WTC11 (cell line): ENCODE measurements at regions not wholly inside any gene's neighbourhood (a gene's known extent, or its start where the extent isn't known, plus 50 kb on each side); places are given as distances from the start of the nearest gene placed in this dataset.

Experiments used
- ATAC-seq: fragments of 200-7000 bp; cut with Tn5 transposase; 2 replicates; pipeline ENCODE4 v1.10.0; 2021; ENCODE audit warnings: mild to moderate bottlenecking, moderate library complexity
- CTCF ChIA-PET: fragments of 300-600 bp; sonication (Branson Sonifier 250); formaldehyde crosslinking; loops from one replicate; lab custom pipeline; 2021; ENCODE audit warnings: antibody characterized with exemption; lab: Charles Lee
- POLR2A ChIA-PET: fragments of 350-600 bp; sonication (Branson Sonifier 250); formaldehyde crosslinking; loops from one replicate; lab custom pipeline; 2021; ENCODE audit warnings: antibody characterized with exemption; lab: Charles Lee
- DNase-seq: peaks from one replicate; pipeline ENCODE4 v3.0.0; 2021; ENCODE audit warnings: low spot score
- H3K27ac Mint-ChIP-seq: 2 replicates; pipeline ENCODE4 v1.8.0; 2021; ENCODE audit warnings: mixed read lengths
- H3K27me3 Mint-ChIP-seq: 2 replicates; pipeline ENCODE4 v1.8.0; 2021; ENCODE audit warnings: low read depth, mild to moderate bottlenecking, moderate library complexity, mixed read lengths
- H3K36me3 Mint-ChIP-seq: 2 replicates; pipeline ENCODE4 v1.8.0; 2021; ENCODE audit warnings: mixed read lengths
- H3K4me1 Mint-ChIP-seq: 2 replicates; pipeline ENCODE4 v1.8.0; 2022; ENCODE audit warnings: mixed read lengths
- H3K4me3 Mint-ChIP-seq: 2 replicates; pipeline ENCODE4 v1.8.0; 2021; ENCODE audit warnings: mild to moderate bottlenecking, moderate library complexity, mixed read lengths
- H3K9me3 Mint-ChIP-seq: 2 replicates; pipeline ENCODE4 v1.8.0; 2021; ENCODE audit warnings: mixed read lengths
- AR ChIP-seq: fragments of 250-450 bp; sonication (Bioruptor Pico); IDR thresholded peaks from 2 replicates; pipeline ENCODE4 v1.9.0; 2021; ENCODE audit warnings: mild to moderate bottlenecking
- CBFB ChIP-seq: sonication (generic); formaldehyde crosslinking; IDR thresholded peaks from 2 replicates; pipeline ENCODE4 v1.8.1; 2022; ENCODE audit warnings: mild to moderate bottlenecking, low read depth, missing genetic modification reagents
- E2F1 ChIP-seq: sonication (generic); formaldehyde crosslinking; IDR thresholded peaks from 2 replicates; pipeline ENCODE4 v1.8.0; 2022; ENCODE audit warnings: mild to moderate bottlenecking, missing genetic modification reagents
- ELF4 ChIP-seq: sonication (generic); formaldehyde crosslinking; IDR thresholded peaks from 2 replicates; pipeline ENCODE4 v1.8.1; 2022; ENCODE audit warnings: low read depth, mild to moderate bottlenecking, moderate library complexity, missing genetic modification reagents
- GABPB1 ChIP-seq: sonication (generic); formaldehyde crosslinking; IDR thresholded peaks from 2 replicates; pipeline ENCODE4 v1.8.1; 2023; ENCODE audit warnings: mild to moderate bottlenecking, missing genetic modification reagents
- HMGA2 ChIP-seq: fragments of 250-450 bp; sonication (Bioruptor Pico); IDR thresholded peaks from 2 replicates; pipeline ENCODE4 v1.4.0; 2021; ENCODE audit warnings: mild to moderate bottlenecking, moderate library complexity
- JUN ChIP-seq: sonication (generic); formaldehyde crosslinking; IDR thresholded peaks from 2 replicates; pipeline ENCODE4 v1.8.0; 2023; ENCODE audit warnings: mild to moderate bottlenecking, missing genetic modification reagents
- NFE2L1 ChIP-seq: sonication (generic); formaldehyde crosslinking; IDR thresholded peaks from 2 replicates; pipeline ENCODE4 v1.8.1; 2023; ENCODE audit warnings: missing genetic modification reagents
- NFYB ChIP-seq: sonication (generic); formaldehyde crosslinking; conservative IDR thresholded peaks from 2 replicates; pipeline ENCODE4 v1.8.0; 2022; ENCODE audit warnings: low read depth, missing genetic modification reagents
- PRRX2 ChIP-seq: fragments of 250-450 bp; sonication (Bioruptor Pico); IDR thresholded peaks from 2 replicates; pipeline ENCODE4 v1.8.0; 2021; ENCODE audit warnings: mild to moderate bottlenecking
- SP1 ChIP-seq: sonication (generic); formaldehyde crosslinking; conservative IDR thresholded peaks from 2 replicates; pipeline ENCODE4 v1.8.1; 2022; ENCODE audit warnings: missing genetic modification reagents
- TEAD1 ChIP-seq: sonication (generic); formaldehyde crosslinking; IDR thresholded peaks from 2 replicates; pipeline ENCODE4 v1.8.0; 2022; ENCODE audit warnings: mild to moderate bottlenecking, missing genetic modification reagents
- ZNF121 ChIP-seq: sonication (generic); formaldehyde crosslinking; IDR thresholded peaks from 2 replicates; pipeline ENCODE4 v1.8.0; 2023; ENCODE audit warnings: missing genetic modification reagents
- ZNF263 ChIP-seq: sonication (generic); formaldehyde crosslinking; IDR thresholded peaks from 2 replicates; pipeline ENCODE4 v1.8.1; 2022; ENCODE audit warnings: low read depth, mild to moderate bottlenecking, moderate library complexity, missing genetic modification reagents
- TF ChIP-seq, protein P1 (sequence below): sonication (generic); formaldehyde crosslinking; IDR thresholded peaks from 2 replicates; pipeline ENCODE4 v1.8.0; 2022; ENCODE audit warnings: mild to moderate bottlenecking, missing genetic modification reagents
- TF ChIP-seq, protein P2 (sequence below): fragments of 250-450 bp; sonication (Bioruptor Pico); IDR thresholded peaks from 2 replicates; pipeline ENCODE4 v1.9.0; 2021; ENCODE audit warnings: mild to moderate bottlenecking
- TF ChIP-seq, protein P3 (sequence below): sonication (generic); formaldehyde crosslinking; IDR thresholded peaks from 2 replicates; pipeline ENCODE4 v1.8.1; 2023; ENCODE audit warnings: mild to moderate bottlenecking, missing genetic modification reagents, moderate library complexity
- TF ChIP-seq, protein P4 (sequence below): sonication (generic); formaldehyde crosslinking; IDR thresholded peaks from 2 replicates; pipeline ENCODE4 v1.8.0; 2022; ENCODE audit warnings: missing genetic modification reagents
- TF ChIP-seq, protein P5 (sequence below): sonication (generic); formaldehyde crosslinking; IDR thresholded peaks from 2 replicates; pipeline ENCODE4 v1.8.0; 2023; ENCODE audit warnings: missing genetic modification reagents, mild to moderate bottlenecking, borderline replicate concordance

GRCh38 chr12:98253207-98254037, 262.0 kb upstream of the TMPO start:
- no peaks in the 10 kb centered on the region for H3K36me3 Mint-ChIP-seq
- H3K27me3 Mint-ChIP-seq: no peaks in the 10 kb centered on the region
- POLR2A ChIA-PET: no interaction called here
- no peaks in the 10 kb centered on the region for H3K9me3 Mint-ChIP-seq
- H3K4me1 Mint-ChIP-seq: peaks cover 31% of the 10 kb centered on the region
- CTCF ChIA-PET: interaction anchor here (1.2 kb wide), 1 partner anchor 26 kb away, joined by 4 read pairs; no protein-coding TSS in a partner anchor
- H3K4me3 Mint-ChIP-seq: no peak overlapping the region
- TF ChIP-seq, protein P1, sequence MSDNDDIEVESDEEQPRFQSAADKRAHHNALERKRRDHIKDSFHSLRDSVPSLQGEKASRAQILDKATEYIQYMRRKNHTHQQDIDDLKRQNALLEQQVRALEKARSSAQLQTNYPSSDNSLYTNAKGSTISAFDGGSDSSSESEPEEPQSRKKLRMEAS: no peak
- TF ChIP-seq NFE2L1 (CRISPR knock-in tag): no peak
- no peak for TF ChIP-seq ZNF263
- H3K27ac Mint-ChIP-seq: peak overlapping the region; percentile 66
- ATAC-seq: peak; percentile 55
- DNase-seq: no peak

GRCh38 chr12:98256830-98257229, 258.6 kb upstream of the TMPO start:
- H3K27me3 Mint-ChIP-seq: no peaks in the 10 kb centered on the region; the same call in 1 of the 2 replicates
- H3K27ac Mint-ChIP-seq: no peak overlapping the region
- POLR2A ChIA-PET: no interaction called here
- TF ChIP-seq HMGA2 (CRISPR knock-in tag) (no peak), ZNF121 (CRISPR knock-in tag) (no peak), E2F1 (CRISPR knock-in tag) (no peak), AR (CRISPR knock-in tag) (no peak), CBFB (no peak), GABPB1 (CRISPR knock-in tag) (no peak)
- CTCF ChIA-PET: no interaction called here
- no peak overlapping the region for H3K4me3 Mint-ChIP-seq
- DNase-seq (no peak), ATAC-seq (no peak)
- H3K4me1 Mint-ChIP-seq: peaks cover 31% of the 10 kb centered on the region
- no peaks in the 10 kb centered on the region for H3K9me3 Mint-ChIP-seq
- no peaks in the 10 kb centered on the region for H3K36me3 Mint-ChIP-seq

- Mint-ChIP-seq H3K27me3 (no peaks in the 10 kb centered on the region; the same call in 1 of the 2 replicates), H3K36me3 (no peaks in the 10 kb centered on the region), H3K9me3 (no peaks in the 10 kb centered on the region), H3K4me3 (no peak overlapping the region), H3K4me1 (peaks cover 24% of the 10 kb centered on the region), H3K27ac (no peak overlapping the region)
- CTCF ChIA-PET: no interaction called here
- ATAC-seq (no peak), DNase-seq (no peak)
- POLR2A ChIA-PET: no interaction called here
- TF ChIP-seq SP1 (no peak), ELF4 (CRISPR knock-in tag) (no peak), NFE2L1 (CRISPR knock-in tag) (no peak), PRRX2 (CRISPR knock-in tag) (no peak), JUN (CRISPR knock-in tag) (no peak), TEAD1 (CRISPR knock-in tag) (no peak), NFYB (CRISPR knock-in tag) (no peak)
- TF ChIP-seq, protein P2, sequence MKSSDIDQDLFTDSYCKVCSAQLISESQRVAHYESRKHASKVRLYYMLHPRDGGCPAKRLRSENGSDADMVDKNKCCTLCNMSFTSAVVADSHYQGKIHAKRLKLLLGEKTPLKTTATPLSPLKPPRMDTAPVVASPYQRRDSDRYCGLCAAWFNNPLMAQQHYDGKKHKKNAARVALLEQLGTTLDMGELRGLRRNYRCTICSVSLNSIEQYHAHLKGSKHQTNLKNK (CRISPR knock-in tag): no peak
- TF ChIP-seq, protein P3, sequence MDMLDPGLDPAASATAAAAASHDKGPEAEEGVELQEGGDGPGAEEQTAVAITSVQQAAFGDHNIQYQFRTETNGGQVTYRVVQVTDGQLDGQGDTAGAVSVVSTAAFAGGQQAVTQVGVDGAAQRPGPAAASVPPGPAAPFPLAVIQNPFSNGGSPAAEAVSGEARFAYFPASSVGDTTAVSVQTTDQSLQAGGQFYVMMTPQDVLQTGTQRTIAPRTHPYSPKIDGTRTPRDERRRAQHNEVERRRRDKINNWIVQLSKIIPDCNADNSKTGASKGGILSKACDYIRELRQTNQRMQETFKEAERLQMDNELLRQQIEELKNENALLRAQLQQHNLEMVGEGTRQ (CRISPR knock-in tag): no peak
- TF ChIP-seq, protein P4, sequence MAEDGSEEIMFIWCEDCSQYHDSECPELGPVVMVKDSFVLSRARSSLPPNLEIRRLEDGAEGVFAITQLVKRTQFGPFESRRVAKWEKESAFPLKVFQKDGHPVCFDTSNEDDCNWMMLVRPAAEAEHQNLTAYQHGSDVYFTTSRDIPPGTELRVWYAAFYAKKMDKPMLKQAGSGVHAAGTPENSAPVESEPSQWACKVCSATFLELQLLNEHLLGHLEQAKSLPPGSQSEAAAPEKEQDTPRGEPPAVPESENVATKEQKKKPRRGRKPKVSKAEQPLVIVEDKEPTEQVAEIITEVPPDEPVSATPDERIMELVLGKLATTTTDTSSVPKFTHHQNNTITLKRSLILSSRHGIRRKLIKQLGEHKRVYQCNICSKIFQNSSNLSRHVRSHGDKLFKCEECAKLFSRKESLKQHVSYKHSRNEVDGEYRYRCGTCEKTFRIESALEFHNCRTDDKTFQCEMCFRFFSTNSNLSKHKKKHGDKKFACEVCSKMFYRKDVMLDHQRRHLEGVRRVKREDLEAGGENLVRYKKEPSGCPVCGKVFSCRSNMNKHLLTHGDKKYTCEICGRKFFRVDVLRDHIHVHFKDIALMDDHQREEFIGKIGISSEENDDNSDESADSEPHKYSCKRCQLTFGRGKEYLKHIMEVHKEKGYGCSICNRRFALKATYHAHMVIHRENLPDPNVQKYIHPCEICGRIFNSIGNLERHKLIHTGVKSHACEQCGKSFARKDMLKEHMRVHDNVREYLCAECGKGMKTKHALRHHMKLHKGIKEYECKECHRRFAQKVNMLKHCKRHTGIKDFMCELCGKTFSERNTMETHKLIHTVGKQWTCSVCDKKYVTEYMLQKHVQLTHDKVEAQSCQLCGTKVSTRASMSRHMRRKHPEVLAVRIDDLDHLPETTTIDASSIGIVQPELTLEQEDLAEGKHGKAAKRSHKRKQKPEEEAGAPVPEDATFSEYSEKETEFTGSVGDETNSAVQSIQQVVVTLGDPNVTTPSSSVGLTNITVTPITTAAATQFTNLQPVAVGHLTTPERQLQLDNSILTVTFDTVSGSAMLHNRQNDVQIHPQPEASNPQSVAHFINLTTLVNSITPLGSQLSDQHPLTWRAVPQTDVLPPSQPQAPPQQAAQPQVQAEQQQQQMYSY (CRISPR knock-in tag): no peak
- TF ChIP-seq, protein P5, sequence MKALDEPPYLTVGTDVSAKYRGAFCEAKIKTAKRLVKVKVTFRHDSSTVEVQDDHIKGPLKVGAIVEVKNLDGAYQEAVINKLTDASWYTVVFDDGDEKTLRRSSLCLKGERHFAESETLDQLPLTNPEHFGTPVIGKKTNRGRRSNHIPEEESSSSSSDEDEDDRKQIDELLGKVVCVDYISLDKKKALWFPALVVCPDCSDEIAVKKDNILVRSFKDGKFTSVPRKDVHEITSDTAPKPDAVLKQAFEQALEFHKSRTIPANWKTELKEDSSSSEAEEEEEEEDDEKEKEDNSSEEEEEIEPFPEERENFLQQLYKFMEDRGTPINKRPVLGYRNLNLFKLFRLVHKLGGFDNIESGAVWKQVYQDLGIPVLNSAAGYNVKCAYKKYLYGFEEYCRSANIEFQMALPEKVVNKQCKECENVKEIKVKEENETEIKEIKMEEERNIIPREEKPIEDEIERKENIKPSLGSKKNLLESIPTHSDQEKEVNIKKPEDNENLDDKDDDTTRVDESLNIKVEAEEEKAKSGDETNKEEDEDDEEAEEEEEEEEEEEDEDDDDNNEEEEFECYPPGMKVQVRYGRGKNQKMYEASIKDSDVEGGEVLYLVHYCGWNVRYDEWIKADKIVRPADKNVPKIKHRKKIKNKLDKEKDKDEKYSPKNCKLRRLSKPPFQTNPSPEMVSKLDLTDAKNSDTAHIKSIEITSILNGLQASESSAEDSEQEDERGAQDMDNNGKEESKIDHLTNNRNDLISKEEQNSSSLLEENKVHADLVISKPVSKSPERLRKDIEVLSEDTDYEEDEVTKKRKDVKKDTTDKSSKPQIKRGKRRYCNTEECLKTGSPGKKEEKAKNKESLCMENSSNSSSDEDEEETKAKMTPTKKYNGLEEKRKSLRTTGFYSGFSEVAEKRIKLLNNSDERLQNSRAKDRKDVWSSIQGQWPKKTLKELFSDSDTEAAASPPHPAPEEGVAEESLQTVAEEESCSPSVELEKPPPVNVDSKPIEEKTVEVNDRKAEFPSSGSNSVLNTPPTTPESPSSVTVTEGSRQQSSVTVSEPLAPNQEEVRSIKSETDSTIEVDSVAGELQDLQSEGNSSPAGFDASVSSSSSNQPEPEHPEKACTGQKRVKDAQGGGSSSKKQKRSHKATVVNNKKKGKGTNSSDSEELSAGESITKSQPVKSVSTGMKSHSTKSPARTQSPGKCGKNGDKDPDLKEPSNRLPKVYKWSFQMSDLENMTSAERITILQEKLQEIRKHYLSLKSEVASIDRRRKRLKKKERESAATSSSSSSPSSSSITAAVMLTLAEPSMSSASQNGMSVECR (CRISPR knock-in tag): no peak
Observed at GRCh38 chr12:98259693-98260092, 255.7 kb upstream of the TMPO start.
